AG04450 (cell line): ENCODE measurements at regions not wholly inside any gene's neighbourhood (a gene's known extent, or its start where the extent isn't known, plus 50 kb on each side); places are given as distances from the start of the nearest gene placed in this dataset.

Experiments used
- CTCF ChIA-PET: fragments of 300-600, 350-600 bp; formaldehyde crosslinking; extraction: SDS; loops from one replicate; lab custom pipeline; 2022; ENCODE audit warnings: antibody characterized with exemption, inconsistent platforms; lab: Charles Lee
- POLR2A ChIA-PET: fragments of 350-600 bp; formaldehyde crosslinking; extraction: SDS; loops from one replicate; lab custom pipeline; 2021; ENCODE audit warnings: antibody characterized with exemption, inconsistent platforms; lab: Yijun Ruan, JAX
- DNase-seq: peaks from one replicate; pipeline ENCODE4 v3.0.0-alpha.2; 2011; ENCODE audit warnings: low read depth, low spot score
- H3K27ac ChIP-seq: one replicate; pipeline ENCODE4 v1.5.1; 2012; ENCODE audit warnings: low read depth, low read length, control low read depth
- H3K27me3 ChIP-seq: one replicate; pipeline ENCODE4 v1.6.0; 2012; ENCODE audit warnings: low read length; ENCODE audit not compliant: control insufficient read depth, insufficient read depth
- H3K4me3 ChIP-seq: 2 replicates; pipeline ENCODE4 v1.5.1; 2011; ENCODE audit warnings: mild to moderate bottlenecking, low read depth, low read length, control low read depth
- H3K9me3 ChIP-seq: 2 replicates; pipeline ENCODE4 v1.5.1; 2012; ENCODE audit warnings: low read length; ENCODE audit not compliant: control insufficient read depth, insufficient read depth
- TF ChIP-seq, protein P1 (sequence below): IDR thresholded peaks from 2 replicates; pipeline ENCODE4 v1.5.1; 2011; ENCODE audit warnings: low read depth, low read length, control low read depth, inconsistent platforms

DNA sequence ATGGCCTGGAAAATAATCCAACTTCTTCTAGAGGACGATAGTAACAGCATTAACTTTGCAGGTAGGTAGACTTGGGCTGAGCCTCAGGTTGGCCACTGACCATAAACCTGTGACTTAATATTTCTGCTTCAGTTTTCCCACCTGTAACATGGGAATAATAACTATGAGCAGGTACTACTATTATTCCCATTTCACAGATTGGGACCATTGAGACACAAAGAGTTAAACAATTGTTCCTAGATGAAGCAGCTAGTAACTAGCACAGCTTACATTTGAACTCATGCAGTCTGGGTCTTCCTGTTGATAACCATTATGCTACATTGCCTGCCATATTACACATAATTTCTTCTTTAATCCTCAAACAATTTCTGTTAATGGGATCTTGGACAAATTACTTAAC is 217.7 kb downstream of the NUAK1 start:
- TF ChIP-seq, protein P1, sequence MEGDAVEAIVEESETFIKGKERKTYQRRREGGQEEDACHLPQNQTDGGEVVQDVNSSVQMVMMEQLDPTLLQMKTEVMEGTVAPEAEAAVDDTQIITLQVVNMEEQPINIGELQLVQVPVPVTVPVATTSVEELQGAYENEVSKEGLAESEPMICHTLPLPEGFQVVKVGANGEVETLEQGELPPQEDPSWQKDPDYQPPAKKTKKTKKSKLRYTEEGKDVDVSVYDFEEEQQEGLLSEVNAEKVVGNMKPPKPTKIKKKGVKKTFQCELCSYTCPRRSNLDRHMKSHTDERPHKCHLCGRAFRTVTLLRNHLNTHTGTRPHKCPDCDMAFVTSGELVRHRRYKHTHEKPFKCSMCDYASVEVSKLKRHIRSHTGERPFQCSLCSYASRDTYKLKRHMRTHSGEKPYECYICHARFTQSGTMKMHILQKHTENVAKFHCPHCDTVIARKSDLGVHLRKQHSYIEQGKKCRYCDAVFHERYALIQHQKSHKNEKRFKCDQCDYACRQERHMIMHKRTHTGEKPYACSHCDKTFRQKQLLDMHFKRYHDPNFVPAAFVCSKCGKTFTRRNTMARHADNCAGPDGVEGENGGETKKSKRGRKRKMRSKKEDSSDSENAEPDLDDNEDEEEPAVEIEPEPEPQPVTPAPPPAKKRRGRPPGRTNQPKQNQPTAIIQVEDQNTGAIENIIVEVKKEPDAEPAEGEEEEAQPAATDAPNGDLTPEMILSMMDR = no peak
- Histone ChIP-seq H3K4me3 (no peak overlapping the region), H3K9me3 (no peaks in the 10 kb centered on the region), H3K27ac (no peak overlapping the region), H3K27me3 (no peaks in the 10 kb centered on the region)
- ChIA-PET POLR2A (no interaction called here), CTCF (no interaction called here)
- DNase-seq = no peak

DNA sequence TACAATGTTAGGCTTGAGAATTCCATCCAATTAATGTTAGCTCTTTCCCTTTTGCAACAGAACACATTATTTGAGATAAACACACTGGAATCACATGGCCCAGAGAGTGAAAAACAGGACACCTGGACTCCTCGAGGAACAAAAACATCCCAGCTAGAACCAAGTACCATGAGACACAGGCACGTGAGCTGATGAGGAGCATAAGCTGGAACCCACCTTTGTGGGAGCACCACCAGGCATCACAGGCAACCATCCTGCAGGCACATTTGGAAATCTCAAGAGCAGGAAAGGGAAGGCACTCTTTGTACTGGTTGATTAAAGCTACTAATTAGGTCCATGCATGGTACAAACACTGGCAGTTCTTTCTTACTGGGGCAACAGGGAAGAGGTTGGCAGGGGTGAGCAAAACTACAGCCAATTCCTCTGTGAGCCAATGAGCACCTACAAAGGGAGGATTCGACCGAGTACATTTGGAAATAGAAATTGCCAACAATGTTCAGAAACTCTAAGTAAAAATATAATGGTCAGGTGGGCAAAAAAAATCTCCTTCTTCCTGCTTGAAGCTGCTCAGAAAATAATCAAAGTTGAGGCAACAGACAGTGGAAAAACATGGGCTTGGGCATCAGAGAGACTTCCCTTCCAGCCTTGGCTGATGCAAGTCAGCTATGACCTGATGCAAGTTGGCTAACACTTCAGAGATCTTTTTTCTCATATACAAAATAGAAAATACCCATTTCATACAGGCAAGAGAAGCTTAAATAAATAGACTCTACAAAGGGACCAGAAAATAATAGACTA is 216.7 kb downstream of the NUAK1 start:
- ChIA-PET CTCF (interaction anchor here (1.4 to 1.5 kb wide), 2 partner anchors 214 to 502 kb away, joined by 4 to 5 read pairs; no protein-coding TSS in a partner anchor), POLR2A (no interaction called here)
- no peak for DNase-seq
- Histone ChIP-seq H3K4me3 (no peak overlapping the region), H3K27me3 (no peaks in the 10 kb centered on the region), H3K27ac (no peak overlapping the region), H3K9me3 (no peaks in the 10 kb centered on the region)
- TF ChIP-seq, protein P1 = no peak

DNA sequence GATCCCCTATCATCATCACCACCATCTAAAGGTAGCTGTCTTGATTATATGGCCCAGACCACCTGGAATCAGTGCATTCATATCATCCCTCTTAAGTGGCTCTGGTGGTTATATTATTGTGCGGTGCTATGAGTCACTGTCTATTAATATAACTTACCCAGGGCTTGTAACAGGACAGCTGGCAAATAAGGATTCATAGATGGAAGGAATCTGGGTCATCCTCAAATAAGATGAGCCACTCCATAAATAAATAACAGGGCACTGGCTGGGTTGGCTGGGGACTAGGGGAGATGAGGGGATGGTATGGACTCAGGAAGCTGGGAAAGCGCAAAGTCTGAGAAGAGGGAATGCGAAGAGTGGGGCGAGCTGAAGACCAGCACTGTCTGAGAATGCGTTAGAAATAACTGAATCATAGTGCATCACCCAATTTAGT is 216.1 kb downstream of the NUAK1 start:
- no peaks in the 10 kb centered on the region for H3K9me3 ChIP-seq
- ChIA-PET POLR2A (interaction anchor here (0.6 kb wide), 1 partner anchor 55 kb away, joined by 3 read pairs; no protein-coding TSS in a partner anchor), CTCF (interaction anchor here (1.4 to 1.5 kb wide), 2 partner anchors 213 to 503 kb away, joined by 4 to 5 read pairs; no protein-coding TSS in a partner anchor)
- TF ChIP-seq, protein P1 = no peak
- no peak overlapping the region for H3K27ac ChIP-seq
- H3K4me3 ChIP-seq = no peak overlapping the region
- no peaks in the 10 kb centered on the region for H3K27me3 ChIP-seq
- DNase-seq = peak; percentile 54

DNA sequence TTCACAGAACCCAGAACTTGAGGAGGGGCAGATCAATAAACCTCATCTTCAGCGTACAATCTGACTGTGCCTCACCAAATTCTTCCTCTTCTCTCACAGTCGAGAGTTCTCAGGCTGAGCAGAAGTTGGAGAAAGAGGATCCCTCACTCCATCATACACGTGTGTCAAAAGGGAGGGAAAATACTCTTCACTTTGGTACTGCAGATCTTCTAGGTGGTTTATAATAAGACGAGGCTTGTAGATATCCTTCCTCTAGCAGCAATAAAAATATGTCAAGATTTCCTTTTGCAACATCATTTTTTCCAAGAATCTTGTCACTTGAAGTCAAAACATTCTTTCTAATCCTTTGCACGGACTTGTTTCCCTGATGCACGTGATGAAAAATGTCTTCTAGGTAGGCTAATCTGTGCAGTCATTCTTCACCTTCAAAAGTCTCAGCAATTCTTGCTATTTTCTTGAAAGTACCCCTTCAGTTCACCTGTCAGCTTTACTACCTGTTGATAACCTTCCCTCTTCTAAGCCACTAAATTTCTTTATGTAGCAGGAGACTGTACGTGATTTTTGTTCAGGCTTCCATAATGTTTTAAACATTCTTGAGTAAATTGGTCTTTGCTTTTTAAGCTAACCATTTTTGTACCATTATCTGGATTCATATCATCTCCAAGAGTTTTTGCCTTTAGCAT is 214.1 kb downstream of the NUAK1 start:
- H3K9me3 ChIP-seq = no peaks in the 10 kb centered on the region
- DNase-seq = no peak
- POLR2A ChIA-PET = no interaction called here
- no peak overlapping the region for H3K4me3 ChIP-seq
- CTCF ChIA-PET = no interaction called here
- no peak overlapping the region for H3K27ac ChIP-seq
- TF ChIP-seq, protein P1 = no peak
- no peaks in the 10 kb centered on the region for H3K27me3 ChIP-seq

DNA sequence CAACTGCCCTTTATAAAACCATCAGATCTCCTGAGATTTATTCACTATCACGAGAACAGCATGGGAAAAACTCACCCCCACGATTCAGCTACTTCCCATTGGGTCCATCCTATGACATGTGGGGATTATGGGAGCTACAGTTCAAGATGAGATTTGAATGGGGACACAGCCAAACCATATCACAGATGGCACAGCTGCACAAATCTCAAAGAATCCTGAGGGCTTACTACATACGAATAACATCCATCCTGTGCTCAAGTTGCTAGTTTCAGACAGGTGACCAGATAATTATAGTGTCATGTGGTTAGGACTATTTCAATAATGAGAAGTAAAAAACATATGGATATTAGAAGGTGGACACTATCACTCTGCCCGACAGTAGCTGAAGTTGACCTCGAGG is 211.2 kb downstream of the NUAK1 start:
- ChIA-PET POLR2A (no interaction called here), CTCF (no interaction called here)
- TF ChIP-seq, protein P1 = no peak
- H3K27ac ChIP-seq = no peak overlapping the region
- no peak overlapping the region for H3K4me3 ChIP-seq
- H3K9me3 ChIP-seq = no peaks in the 10 kb centered on the region
- no peaks in the 10 kb centered on the region for H3K27me3 ChIP-seq
- no peak for DNase-seq
